ENCODE measurements at regions not wholly inside any gene's neighbourhood (a gene's known extent, or its start where the extent isn't known, plus 50 kb on each side); places are given as distances from the start of the nearest gene placed in this dataset.

DNA sequence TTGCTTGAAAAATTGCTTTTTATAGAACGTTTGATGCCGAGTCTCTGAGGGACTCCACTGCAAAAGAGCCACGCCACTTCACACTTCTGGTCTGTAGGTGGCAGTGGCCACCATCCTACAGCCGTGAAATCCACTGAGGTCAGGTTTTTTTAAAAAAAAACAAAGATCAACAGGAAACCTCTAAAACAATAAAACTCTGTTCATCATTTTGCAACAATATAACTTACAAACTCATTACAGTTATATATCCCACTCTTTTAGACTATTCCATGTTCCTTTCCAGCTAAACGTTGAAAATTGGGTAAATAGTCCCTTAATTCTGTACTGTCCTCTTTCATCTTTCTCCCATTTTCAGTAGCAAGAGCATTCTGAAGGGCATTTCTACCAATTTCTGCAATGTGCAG is 64.6 kb upstream of the FMN2 start:
- Mint-ChIP-seq H3K9me3 (no peaks in the 10 kb centered on the region), H3K4me1 (no peaks in the 10 kb centered on the region), H3K4me3 (no peak overlapping the region), H3K27ac (ENCODE audit: low read depth) (no peak overlapping the region), H3K36me3 (ENCODE audit: insufficient read depth) (no peaks in the 10 kb centered on the region), H3K27me3 (no peaks in the 10 kb centered on the region)
- no peak for ATAC-seq (replicated peaks; ENCODE audit: extremely low read depth, poor library complexity, severe bottlenecking)
- DNase-seq (ENCODE audit: low spot score in 2 of 2) = no peak

GRCh38 chr1:240029418-240029817 is 62.3 kb upstream of the FMN2 start:
- H3K9me3 Mint-ChIP-seq = peaks cover 5% of the 10 kb centered on the region
- no peak overlapping the region for H3K4me3 Mint-ChIP-seq
- H3K27me3 Mint-ChIP-seq = no peaks in the 10 kb centered on the region
- no peaks in the 10 kb centered on the region for H3K4me1 Mint-ChIP-seq
- H3K36me3 Mint-ChIP-seq (ENCODE audit: insufficient read depth) = no peaks in the 10 kb centered on the region
- DNase-seq (ENCODE audit: low spot score in 2 of 2) (no peak), ATAC-seq (replicated peaks; ENCODE audit: extremely low read depth, poor library complexity, severe bottlenecking) (no peak)
- H3K27ac Mint-ChIP-seq (ENCODE audit: low read depth) = no peak overlapping the region

DNA sequence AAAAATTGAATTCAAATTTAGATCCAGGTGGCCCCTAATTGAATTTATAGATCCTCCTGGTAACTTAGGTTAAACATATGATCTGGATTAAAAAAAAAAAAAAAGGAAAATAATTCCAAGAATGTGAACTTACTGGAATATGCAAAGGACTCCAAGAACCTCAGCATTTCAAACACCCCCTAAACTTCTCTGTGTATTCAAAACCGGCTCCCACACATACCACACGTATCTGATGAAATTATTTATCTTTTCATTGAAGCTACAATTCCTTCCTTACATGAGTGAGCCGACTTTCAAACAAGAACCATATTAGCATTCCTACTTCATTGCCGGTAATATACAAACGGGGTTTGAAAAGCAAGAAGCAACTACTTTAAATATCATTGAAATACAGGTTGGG is 61.4 kb upstream of the FMN2 start:
- ATAC-seq (replicated peaks; ENCODE audit: extremely low read depth, poor library complexity, severe bottlenecking) = no peak
- DNase-seq (ENCODE audit: low spot score in 2 of 2) = no peak
- H3K4me3 Mint-ChIP-seq = no peak overlapping the region
- no peaks in the 10 kb centered on the region for H3K4me1 Mint-ChIP-seq
- H3K27me3 Mint-ChIP-seq = no peaks in the 10 kb centered on the region
- no peak overlapping the region for H3K27ac Mint-ChIP-seq (ENCODE audit: low read depth)
- peaks cover 5% of the 10 kb centered on the region for H3K9me3 Mint-ChIP-seq
- no peaks in the 10 kb centered on the region for H3K36me3 Mint-ChIP-seq (ENCODE audit: insufficient read depth)

- Mint-ChIP-seq H3K27me3 (no peaks in the 10 kb centered on the region), H3K9me3 (peaks cover 5% of the 10 kb centered on the region), H3K4me1 (no peaks in the 10 kb centered on the region), H3K27ac (ENCODE audit: low read depth) (no peak overlapping the region), H3K36me3 (ENCODE audit: insufficient read depth) (no peaks in the 10 kb centered on the region), H3K4me3 (no peak overlapping the region)
- DNase-seq (ENCODE audit: low spot score in 2 of 2) = no peak
- no peak for ATAC-seq (replicated peaks; ENCODE audit: extremely low read depth, poor library complexity, severe bottlenecking)
Measured at GRCh38 chr1:240031009-240031408, 60.7 kb upstream of the FMN2 start.

DNA sequence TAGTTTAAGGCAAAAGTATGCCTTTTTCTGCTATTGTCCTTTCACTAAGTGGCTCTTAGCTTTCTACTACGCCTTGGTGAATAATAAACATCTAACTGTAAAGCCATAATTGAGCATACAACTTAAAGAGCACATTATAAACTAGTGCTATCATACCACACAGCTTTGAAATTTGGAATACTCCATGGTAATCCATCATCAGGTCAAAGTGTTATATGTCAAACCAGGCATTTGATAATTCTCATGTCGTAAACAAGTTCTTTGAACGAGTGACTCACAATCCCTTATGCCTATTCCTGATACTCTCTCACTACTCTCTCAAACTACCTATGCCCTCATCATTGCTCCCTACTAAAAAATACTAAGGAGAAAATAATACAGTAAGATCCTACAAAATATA is 60.3 kb upstream of the FMN2 start:
- no peaks in the 10 kb centered on the region for H3K36me3 Mint-ChIP-seq (ENCODE audit: insufficient read depth)
- no peaks in the 10 kb centered on the region for H3K27me3 Mint-ChIP-seq
- peaks cover 5% of the 10 kb centered on the region for H3K9me3 Mint-ChIP-seq
- no peak overlapping the region for H3K27ac Mint-ChIP-seq (ENCODE audit: low read depth)
- no peaks in the 10 kb centered on the region for H3K4me1 Mint-ChIP-seq
- H3K4me3 Mint-ChIP-seq = no peak overlapping the region
- no peak for ATAC-seq (replicated peaks; ENCODE audit: extremely low read depth, poor library complexity, severe bottlenecking)
- no peak for DNase-seq (ENCODE audit: low spot score in 2 of 2)

- Mint-ChIP-seq H3K4me3 (no peak overlapping the region), H3K27me3 (no peaks in the 10 kb centered on the region), H3K27ac (ENCODE audit: low read depth) (no peak overlapping the region), H3K36me3 (ENCODE audit: insufficient read depth) (no peaks in the 10 kb centered on the region), H3K9me3 (peaks cover 11% of the 10 kb centered on the region), H3K4me1 (no peaks in the 10 kb centered on the region)
- ATAC-seq (replicated peaks; ENCODE audit: extremely low read depth, poor library complexity, severe bottlenecking) = no peak
- no peak for DNase-seq (ENCODE audit: low spot score in 2 of 2)
Measured at GRCh38 chr1:240033406-240033805, 58.3 kb upstream of the FMN2 start.

DNA sequence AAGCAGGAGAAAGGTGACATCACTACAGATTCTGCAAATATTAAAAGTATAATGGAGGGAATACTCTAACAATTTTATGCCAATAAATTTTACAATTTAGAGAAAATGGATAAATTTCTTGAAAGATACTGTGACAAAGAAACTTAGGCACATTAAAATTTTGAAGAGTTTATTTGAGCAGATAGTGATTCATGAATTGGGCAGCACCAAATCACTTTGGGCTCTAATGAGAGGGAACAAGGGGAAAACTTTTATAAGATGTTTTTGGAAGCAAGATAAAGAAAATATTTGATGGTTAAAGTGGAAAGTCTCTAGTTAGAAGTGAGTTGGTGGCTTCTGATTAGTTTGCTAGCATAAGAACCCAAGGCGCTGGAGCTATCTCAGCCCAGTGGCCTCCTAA is 55.2 kb upstream of the FMN2 start:
- no peaks in the 10 kb centered on the region for H3K4me1 Mint-ChIP-seq
- DNase-seq (ENCODE audit: low spot score in 2 of 2) (no peak), ATAC-seq (replicated peaks; ENCODE audit: extremely low read depth, poor library complexity, severe bottlenecking) (no peak)
- H3K27me3 Mint-ChIP-seq = no peaks in the 10 kb centered on the region
- H3K36me3 Mint-ChIP-seq (ENCODE audit: insufficient read depth) = no peaks in the 10 kb centered on the region
- H3K9me3 Mint-ChIP-seq = peaks cover 17% of the 10 kb centered on the region
- H3K4me3 Mint-ChIP-seq = no peak overlapping the region
- H3K27ac Mint-ChIP-seq (ENCODE audit: low read depth) = no peak overlapping the region
